IMR-90 (cell line): ENCODE measurements at regions not wholly inside any gene's neighbourhood (a gene's known extent, or its start where the extent isn't known, plus 50 kb on each side); places are given as distances from the start of the nearest gene placed in this dataset.

Experiments
- ATAC-seq: fragments of 200-7000 bp; cut with Tn5 transposase; 2 replicates; pipeline ENCODE4 v1.9.1; 2020; ENCODE audit warnings: low read depth, mild to moderate bottlenecking, moderate library complexity
- BruUV-seq: library from RNA; stranded (reverse); fragments of 400-500 nt; replicated peaks from 2 replicates; lab custom pipeline; 2021; lab: Mats Ljungman, UMichigan
- CTCF ChIA-PET: fragments of 300-600 bp; formaldehyde crosslinking; extraction: SDS; loops from one replicate; lab custom pipeline; 2021; ENCODE audit warnings: antibody characterized with exemption; lab: Yijun Ruan, JAX
- POLR2A ChIA-PET: fragments of 300-600 bp; sonication (Branson Sonifier 250); formaldehyde crosslinking; loops from one replicate; lab custom pipeline; 2022; ENCODE audit warnings: antibody characterized with exemption; ENCODE audit not compliant: unreplicated experiment; lab: Charles Lee
- DNase-seq: peaks from one replicate; pipeline ENCODE4 v3.0.0; 2013
- H2AFZ ChIP-seq: replicated peaks from 2 replicates; pipeline ENCODE3; 2013; ENCODE audit warnings: low read length, mild to moderate bottlenecking; ENCODE audit not compliant: poor library complexity
- H2AK5ac ChIP-seq: 2 replicates; pipeline ENCODE4 v1.6.1; 2013; ENCODE audit warnings: low read depth, low read length, inconsistent platforms
- H2AK9ac ChIP-seq: replicated peaks from 2 replicates; pipeline ENCODE3; 2013; ENCODE audit warnings: mild to moderate bottlenecking, low read depth, low read length, moderate library complexity; ENCODE audit not compliant: poor library complexity
- H2BK120ac ChIP-seq: 2 replicates; pipeline ENCODE4 v1.6.1; 2013; ENCODE audit warnings: low read depth, low read length, inconsistent platforms
- H2BK15ac ChIP-seq: 3 replicates; pipeline ENCODE4 v1.6.1; 2013; ENCODE audit warnings: low read depth, low read length, inconsistent platforms
- H2BK20ac ChIP-seq: 2 replicates; pipeline ENCODE4 v1.6.1; 2013; ENCODE audit warnings: low read depth, mild to moderate bottlenecking, inconsistent platforms, low read length, moderate library complexity
- H2BK5ac ChIP-seq: 2 replicates; pipeline ENCODE4 v1.6.1; 2013; ENCODE audit warnings: mild to moderate bottlenecking, low read depth, low read length, inconsistent platforms; ENCODE audit not compliant: poor library complexity, severe bottlenecking
- H3K14ac ChIP-seq: replicated peaks from 2 replicates; pipeline ENCODE4 v1.6.1; 2013; ENCODE audit warnings: low read depth, low read length, inconsistent platforms
- H3K18ac ChIP-seq: 2 replicates; pipeline ENCODE4 v1.6.1; 2013; ENCODE audit warnings: low read depth, low read length, control low read depth
- H3K23ac ChIP-seq: 2 replicates; pipeline ENCODE4 v1.6.1; 2013; ENCODE audit warnings: low read depth, low read length, inconsistent platforms
- H3K27ac ChIP-seq: 2 replicates; pipeline ENCODE4 v1.5.1; 2013; ENCODE audit warnings: mild to moderate bottlenecking, control low read depth, low read length; ENCODE audit not compliant: insufficient read depth
- H3K27me3 ChIP-seq: 2 replicates; pipeline ENCODE4 v1.6.1; 2013; ENCODE audit warnings: low read length; ENCODE audit not compliant: control insufficient read depth, insufficient read depth
- H3K36me3 ChIP-seq: 2 replicates; pipeline ENCODE4 v1.6.1; 2013; ENCODE audit warnings: low read length, mixed read lengths; ENCODE audit not compliant: control insufficient read depth, insufficient read depth
- H3K4ac ChIP-seq: 2 replicates; pipeline ENCODE4 v1.6.1; 2013; ENCODE audit warnings: low read depth, low read length, inconsistent platforms
- H3K4me1 ChIP-seq: 2 replicates; pipeline ENCODE4 v1.6.1; 2013; ENCODE audit warnings: low read length, mixed read lengths; ENCODE audit not compliant: control insufficient read depth, insufficient read depth
- H3K4me2 ChIP-seq: 2 replicates; pipeline ENCODE4 v1.6.1; 2013; ENCODE audit warnings: low read depth, mild to moderate bottlenecking, control low read depth, low read length, moderate library complexity
- H3K4me3 ChIP-seq: 2 replicates; pipeline ENCODE4 v1.5.1; 2013; ENCODE audit warnings: low read depth, mild to moderate bottlenecking, control low read depth, low read length, moderate library complexity; ENCODE audit not compliant: insufficient read depth
- H3K56ac ChIP-seq: 2 replicates; pipeline ENCODE4 v1.6.1; 2013; ENCODE audit warnings: low read length, inconsistent platforms; ENCODE audit not compliant: insufficient read depth; ENCODE audit errors: extremely low read depth
- H3K79me1 ChIP-seq, 2 experiments: 2 replicates each; pipeline ENCODE4 v1.6.1; 2013; ENCODE audit warnings: low read length in 2 of 2, inconsistent platforms in 1 of 2, low read depth in 1 of 2
- H3K9ac ChIP-seq: 2 replicates; pipeline ENCODE4 v1.6.1; 2013; ENCODE audit warnings: low read depth, low read length, control low read depth
- H3K9me1 ChIP-seq: 2 replicates; pipeline ENCODE4 v1.6.1; 2013; ENCODE audit warnings: low read length, inconsistent platforms; ENCODE audit not compliant: insufficient read depth
- H3K9me3 ChIP-seq: 2 replicates; pipeline ENCODE4 v1.6.1; 2013; ENCODE audit warnings: low read length; ENCODE audit not compliant: control insufficient read depth, insufficient read depth
- H4K20me1 ChIP-seq: 2 replicates; pipeline ENCODE4 v1.6.1; 2013; ENCODE audit warnings: low read length, inconsistent platforms; ENCODE audit not compliant: insufficient read depth
- H4K5ac ChIP-seq: 2 replicates; pipeline ENCODE4 v1.6.1; 2013; ENCODE audit warnings: mild to moderate bottlenecking, low read depth, low read length, control low read depth
- H4K8ac ChIP-seq, 2 experiments: 2 replicates each; pipeline ENCODE4 v1.6.1; 2013; ENCODE audit warnings: low read depth in 2 of 2, low read length in 2 of 2, control low read depth in 1 of 2, inconsistent platforms in 1 of 2
- H4K91ac ChIP-seq: 2 replicates; pipeline ENCODE4 v1.6.1; 2013; ENCODE audit warnings: low read depth, low read length, inconsistent platforms; ENCODE audit not compliant: insufficient read depth
- BHLHE40 ChIP-seq: fragments of 150-350 bp; IDR thresholded peaks from 2 replicates; pipeline ENCODE4 v1.6.1; 2016; ENCODE audit warnings: mild to moderate bottlenecking, low read depth, low read length
- CEBPB ChIP-seq: IDR thresholded peaks from 2 replicates; pipeline ENCODE4 v1.6.1; 2012; ENCODE audit warnings: low read depth, low read length, improper control_type of control experiment
- MAZ ChIP-seq: IDR thresholded peaks from 2 replicates; pipeline ENCODE4 v1.6.1; 2012; ENCODE audit warnings: low read depth, mild to moderate bottlenecking, low read length, improper control_type of control experiment, moderate library complexity, borderline replicate concordance
- MXI1 ChIP-seq: IDR thresholded peaks from 2 replicates; pipeline ENCODE4 v1.6.1; 2012; ENCODE audit warnings: low read depth, mild to moderate bottlenecking, low read length, moderate library complexity, borderline replicate concordance
- NFE2L2 ChIP-seq: fragments of 150-350 bp; IDR thresholded peaks from 2 replicates; pipeline ENCODE4 v1.6.1; 2016; ENCODE audit warnings: low read depth, mild to moderate bottlenecking, low read length
- POLR2A ChIP-seq: IDR thresholded peaks from 2 replicates; pipeline ENCODE4 v1.6.1; 2012; ENCODE audit warnings: mild to moderate bottlenecking, low read depth, low read length
- SMC3 ChIP-seq: fragments of 150-350 bp; IDR thresholded peaks from 2 replicates; pipeline ENCODE4 v1.6.1; 2016; ENCODE audit warnings: low read depth, mild to moderate bottlenecking, antibody characterized with exemption, low read length, moderate library complexity
- WGBS, 2 experiments: methylation state at CpG; one replicate each; pipeline versions ENCODE4 v1.1.5 to v1.1.7; 2013; ENCODE audit warnings: missing lambda C conversion rate in 2 of 2; ENCODE audit not compliant: insufficient read length in 1 of 2; ENCODE audit errors: extremely low coverage in 2 of 2; 5-methylcytosine and 5-hydroxymethylcytosine counted together
- dilution Hi-C: fragments of 300-500 bp; cut with HindIII; formaldehyde crosslinking; loops from one replicate; pipeline ENCODE4 v1.14.3; 2018; ENCODE audit warnings: low sequenced_read_pairs; ENCODE audit not compliant: unreplicated experiment
- in situ Hi-C: fragments of 300-500 bp; cut with MboI; formaldehyde crosslinking; loops from 3 replicates; pipeline ENCODE4 v1.14.3; 2019; ENCODE audit warnings: low sequenced_read_pairs, inconsistent platforms, mixed read lengths
- intact Hi-C: fragments of 100-400 bp; cut with micrococcal nuclease; formaldehyde crosslinking; loops from 2 replicates; pipeline ENCODE4 v1.10.0; 2022
- TF ChIP-seq, protein P1 (sequence below): fragments of 150-350 bp; IDR thresholded peaks from 2 replicates; pipeline ENCODE4 v1.6.1; 2016; ENCODE audit warnings: low read depth, mild to moderate bottlenecking, low read length, moderate library complexity, borderline replicate concordance
- TF ChIP-seq, protein P2 (sequence below): conservative IDR thresholded peaks from 2 replicates; pipeline ENCODE4 v1.5.1; 2012; ENCODE audit warnings: mild to moderate bottlenecking, low read depth, low read length, improper control_type of control experiment
- TF ChIP-seq, protein P3 (sequence below): fragments of 150-350 bp; IDR thresholded peaks from 2 replicates; pipeline ENCODE4 v1.6.1; 2017; ENCODE audit warnings: mild to moderate bottlenecking, antibody characterized with exemption, low read length, low read depth

DNA sequence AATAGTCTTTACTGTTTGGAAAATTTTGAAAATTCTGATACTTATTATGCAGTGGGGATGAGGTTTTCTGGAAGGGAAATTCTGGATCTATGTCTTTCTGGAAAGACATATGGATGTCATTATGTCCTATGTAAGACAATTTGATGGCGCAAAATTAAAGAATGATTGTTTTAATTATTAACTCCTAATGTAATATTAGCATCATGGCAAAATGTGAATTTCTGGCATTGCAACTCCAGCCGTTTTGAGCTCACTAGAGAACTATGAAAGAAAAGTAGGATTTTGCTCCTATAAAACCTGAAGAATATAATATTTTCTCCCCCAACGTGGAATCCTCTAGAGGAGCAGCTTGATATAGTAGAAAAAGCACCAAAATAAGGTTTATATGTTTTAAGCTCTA lies 243.2 kb downstream of the RFPL4B start:
- no peak overlapping the region for H3K14ac ChIP-seq
- H2AK9ac ChIP-seq: no peak overlapping the region
- H2AK5ac ChIP-seq: no peak overlapping the region
- WGBS, 2 experiments: no CpG with 5 or more reads among the region's 3 CpGs
- H3K18ac ChIP-seq: no peak overlapping the region
- H3K79me1 ChIP-seq: no peaks in the 10 kb centered on the region
- no peak for ATAC-seq
- H4K91ac ChIP-seq: no peak overlapping the region
- H2BK15ac ChIP-seq: no peak overlapping the region
- no peak overlapping the region for H2BK120ac ChIP-seq
- ChIA-PET CTCF (no interaction called here), POLR2A (no interaction called here)
- no peak overlapping the region for H2AFZ ChIP-seq
- no peaks in the 10 kb centered on the region for H3K9me1 ChIP-seq
- H3K4me3 ChIP-seq: no peak overlapping the region
- DNase-seq: no peak
- no peaks in the 10 kb centered on the region for H3K36me3 ChIP-seq
- 0 out of 2 replicates have a peak, but pooled peaks cover 2% of the 10 kb centered on the region for H3K4me1 ChIP-seq
- BruUV-seq: no TSS peak
- no peaks in the 10 kb centered on the region for H4K20me1 ChIP-seq
- H4K8ac ChIP-seq: no peak overlapping the region
- intact Hi-C loops (no loop called here), in situ Hi-C loops (no loop called here), dilution Hi-C loops (no loop called here)
- H3K9me3 ChIP-seq: peaks cover 2% of the 10 kb centered on the region; the same call in 1 of the 2 replicates
- no peak overlapping the region for H4K5ac ChIP-seq
- TF ChIP-seq CEBPB: no peak
- TF ChIP-seq, protein P1, sequence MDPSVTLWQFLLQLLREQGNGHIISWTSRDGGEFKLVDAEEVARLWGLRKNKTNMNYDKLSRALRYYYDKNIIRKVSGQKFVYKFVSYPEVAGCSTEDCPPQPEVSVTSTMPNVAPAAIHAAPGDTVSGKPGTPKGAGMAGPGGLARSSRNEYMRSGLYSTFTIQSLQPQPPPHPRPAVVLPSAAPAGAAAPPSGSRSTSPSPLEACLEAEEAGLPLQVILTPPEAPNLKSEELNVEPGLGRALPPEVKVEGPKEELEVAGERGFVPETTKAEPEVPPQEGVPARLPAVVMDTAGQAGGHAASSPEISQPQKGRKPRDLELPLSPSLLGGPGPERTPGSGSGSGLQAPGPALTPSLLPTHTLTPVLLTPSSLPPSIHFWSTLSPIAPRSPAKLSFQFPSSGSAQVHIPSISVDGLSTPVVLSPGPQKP: no peak
- TF ChIP-seq, protein P2, sequence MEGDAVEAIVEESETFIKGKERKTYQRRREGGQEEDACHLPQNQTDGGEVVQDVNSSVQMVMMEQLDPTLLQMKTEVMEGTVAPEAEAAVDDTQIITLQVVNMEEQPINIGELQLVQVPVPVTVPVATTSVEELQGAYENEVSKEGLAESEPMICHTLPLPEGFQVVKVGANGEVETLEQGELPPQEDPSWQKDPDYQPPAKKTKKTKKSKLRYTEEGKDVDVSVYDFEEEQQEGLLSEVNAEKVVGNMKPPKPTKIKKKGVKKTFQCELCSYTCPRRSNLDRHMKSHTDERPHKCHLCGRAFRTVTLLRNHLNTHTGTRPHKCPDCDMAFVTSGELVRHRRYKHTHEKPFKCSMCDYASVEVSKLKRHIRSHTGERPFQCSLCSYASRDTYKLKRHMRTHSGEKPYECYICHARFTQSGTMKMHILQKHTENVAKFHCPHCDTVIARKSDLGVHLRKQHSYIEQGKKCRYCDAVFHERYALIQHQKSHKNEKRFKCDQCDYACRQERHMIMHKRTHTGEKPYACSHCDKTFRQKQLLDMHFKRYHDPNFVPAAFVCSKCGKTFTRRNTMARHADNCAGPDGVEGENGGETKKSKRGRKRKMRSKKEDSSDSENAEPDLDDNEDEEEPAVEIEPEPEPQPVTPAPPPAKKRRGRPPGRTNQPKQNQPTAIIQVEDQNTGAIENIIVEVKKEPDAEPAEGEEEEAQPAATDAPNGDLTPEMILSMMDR: no peak
- TF ChIP-seq MXI1: no peak
- TF ChIP-seq BHLHE40: no peak
- no peak for TF ChIP-seq NFE2L2
- TF ChIP-seq MAZ: no peak
- TF ChIP-seq, protein P3, sequence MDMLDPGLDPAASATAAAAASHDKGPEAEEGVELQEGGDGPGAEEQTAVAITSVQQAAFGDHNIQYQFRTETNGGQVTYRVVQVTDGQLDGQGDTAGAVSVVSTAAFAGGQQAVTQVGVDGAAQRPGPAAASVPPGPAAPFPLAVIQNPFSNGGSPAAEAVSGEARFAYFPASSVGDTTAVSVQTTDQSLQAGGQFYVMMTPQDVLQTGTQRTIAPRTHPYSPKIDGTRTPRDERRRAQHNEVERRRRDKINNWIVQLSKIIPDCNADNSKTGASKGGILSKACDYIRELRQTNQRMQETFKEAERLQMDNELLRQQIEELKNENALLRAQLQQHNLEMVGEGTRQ: no peak
- no peak for TF ChIP-seq SMC3
- TF ChIP-seq POLR2A: no peak
- no peak overlapping the region for H3K4me2 ChIP-seq
- no peak overlapping the region for H3K27ac ChIP-seq
- no peak overlapping the region for H3K23ac ChIP-seq
- no peak overlapping the region for H2BK5ac ChIP-seq
- H3K56ac ChIP-seq: no peak overlapping the region
- no peaks in the 10 kb centered on the region; the same call in 1 of the 2 replicates for H3K27me3 ChIP-seq
- no peak overlapping the region for H2BK20ac ChIP-seq
- no peak overlapping the region for H3K9ac ChIP-seq
- no peak overlapping the region for H3K4ac ChIP-seq
